C4-2B (cell line): ENCODE measurements at regions not wholly inside any gene's neighbourhood (a gene's known extent, or its start where the extent isn't known, plus 50 kb on each side); places are given as distances from the start of the nearest gene placed in this dataset.

Experiments
- CTCF ChIP-seq: fragments of 450-650 bp; conservative IDR thresholded peaks from 2 replicates; pipeline ENCODE4 v1.5.1; 2017; ENCODE audit warnings: mild to moderate bottlenecking
- ZFX ChIP-seq: fragments of 450-650 bp; IDR thresholded peaks from 2 replicates; pipeline ENCODE4 v1.6.1; 2017

- TF ChIP-seq CTCF = no peak
- TF ChIP-seq ZFX = no peak
These were observed 169.3 kb upstream of the NR5A2 start for GRCh38 chr1:199858171-199858570.
